GM12892 (cell line): ENCODE measurements at regions not wholly inside any gene's neighbourhood (a gene's known extent, or its start where the extent isn't known, plus 50 kb on each side); places are given as distances from the start of the nearest gene placed in this dataset.
"Not testable (repeated sequence)": the region's sequence is repeated elsewhere in the genome, so short reads cannot be mapped to it uniquely, and the experiment has no call there.

Experiments used
- DNase-seq: peaks from one replicate; pipeline ENCODE4 v3.0.0; 2011; ENCODE audit not compliant: insufficient read length
- FAIRE-seq: peaks from 2 replicates; lab custom pipeline; 2011; peaks lifted over from hg19 to GRCh38; lab: Jason Lieb, UNC
- POLR2A ChIP-seq: IDR thresholded peaks from 2 replicates; pipeline ENCODE4 v1.6.1; 2011; ENCODE audit warnings: low read depth, low read length, control low read depth
- POLR2AphosphoS5 ChIP-seq: IDR thresholded peaks from 2 replicates; pipeline ENCODE4 v1.6.1; 2011; ENCODE audit warnings: low read depth, low read length, control low read depth
- TAF1 ChIP-seq: IDR thresholded peaks from 2 replicates; pipeline ENCODE4 v1.6.1; 2011; ENCODE audit warnings: low read depth, mild to moderate bottlenecking, control low read depth, low read length, borderline replicate concordance

GRCh38 chrX:1112321-1112720 is 100.1 kb downstream of the CRLF2 start:
- TF ChIP-seq TAF1 = no peak
- no peak for TF ChIP-seq POLR2A
- no peak for TF ChIP-seq POLR2AphosphoS5
- no peak for FAIRE-seq

GRCh38 chrX:1111601-1112300 is 100.7 kb downstream of the CRLF2 start:
- no peak for TF ChIP-seq POLR2A
- no peak for TF ChIP-seq TAF1
- TF ChIP-seq POLR2AphosphoS5 = no peak
- DNase-seq (no peak), FAIRE-seq (no peak)

More at GRCh38 chrX:1112321-1112720, 100.1 kb downstream of the CRLF2 start:
- DNase-seq = no peak

- no peak for FAIRE-seq
- TF ChIP-seq POLR2AphosphoS5 (no peak), POLR2A (no peak), TAF1 (no peak)
- no peak for DNase-seq
These were observed 102.8 kb downstream of the CRLF2 start for GRCh38 chrX:1109580-1110119.

GRCh38 chrX:1108501-1109445 is 103.7 kb downstream of the CRLF2 start:
- TF ChIP-seq POLR2A (no peak), TAF1 (no peak), POLR2AphosphoS5 (no peak)
- DNase-seq = no peak
- FAIRE-seq = no peak

GRCh38 chrX:1106478-1107210 is 105.8 kb downstream of the CRLF2 start:
- DNase-seq (no peak), FAIRE-seq (no peak)
- TF ChIP-seq POLR2AphosphoS5 = no peak
- no peak for TF ChIP-seq POLR2A
- TF ChIP-seq TAF1 = no peak

- DNase-seq (no peak), FAIRE-seq (peak; percentile 40)
- TF ChIP-seq POLR2A (no peak), POLR2AphosphoS5 (no peak), TAF1 (no peak)
These were observed 106.6 kb downstream of the CRLF2 start for GRCh38 chrX:1105671-1106419.

GRCh38 chrX:1105031-1105430 is 107.4 kb downstream of the CRLF2 start:
- not testable (repeated sequence) for DNase-seq, FAIRE-seq

GRCh38 chrX:1103360-1103759 is 109.1 kb downstream of the CRLF2 start:
- DNase-seq (no peak), FAIRE-seq (no peak)
- TF ChIP-seq POLR2A = no peak
- TF ChIP-seq TAF1 = no peak
- no peak for TF ChIP-seq POLR2AphosphoS5

GRCh38 chrX:1102786-1103185 is 109.7 kb downstream of the CRLF2 start:
- FAIRE-seq (no peak), DNase-seq (no peak)
- no peak for TF ChIP-seq POLR2A

- not testable (repeated sequence) for FAIRE-seq, DNase-seq
These were observed 110.2 kb downstream of the CRLF2 start for GRCh38 chrX:1102221-1102620.

- no peak for FAIRE-seq
- TF ChIP-seq POLR2A = no peak
- TF ChIP-seq TAF1 = no peak
- no peak for TF ChIP-seq POLR2AphosphoS5
- DNase-seq = no peak
These were observed 113.2 kb downstream of the CRLF2 start for GRCh38 chrX:1099146-1099770.
